ENCODE measurements at regions not wholly inside any gene's neighbourhood (a gene's known extent, or its start where the extent isn't known, plus 50 kb on each side); places are given as distances from the start of the nearest gene placed in this dataset.
A peak's percentile ranks its signal among the peaks of the same experiment; 100 is the strongest.
"Not testable (repeated sequence)": the region's sequence is repeated elsewhere in the genome, so short reads cannot be mapped to it uniquely, and the experiment has no call there.

- DNase-seq (ENCODE audit: low read depth): no peak
Observed at GRCh38 chr1:101483982-101484688, 247.3 kb downstream of the S1PR1 start.

GRCh38 chr1:101484689-101485338, 248.0 kb downstream of the S1PR1 start:
- no peak for DNase-seq (ENCODE audit: low read depth)

DNA sequence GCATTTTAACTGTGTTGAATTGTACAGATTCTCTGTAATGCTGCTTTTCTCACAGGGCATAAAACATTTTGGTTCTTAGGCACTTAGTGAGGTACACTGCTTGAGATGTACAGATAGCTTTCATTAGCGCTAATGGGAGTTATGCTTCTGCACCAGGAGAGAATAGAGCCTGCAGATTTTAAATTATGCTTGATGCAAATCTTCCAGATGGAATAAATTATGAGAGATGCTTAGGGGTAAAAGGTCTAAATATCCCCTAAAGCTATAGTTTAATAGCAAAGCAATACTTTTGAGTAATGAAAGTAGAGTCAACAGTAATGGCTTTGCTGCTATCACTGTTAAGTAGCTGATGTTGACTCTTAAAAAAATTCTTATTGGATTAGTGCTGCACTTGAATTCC, 248.9 kb downstream of the S1PR1 start:
- no peak for DNase-seq (ENCODE audit: low read depth)

GRCh38 chr1:101492144-101492543, 255.3 kb downstream of the S1PR1 start:
- not testable (repeated sequence) for DNase-seq (ENCODE audit: low read depth)

DNA sequence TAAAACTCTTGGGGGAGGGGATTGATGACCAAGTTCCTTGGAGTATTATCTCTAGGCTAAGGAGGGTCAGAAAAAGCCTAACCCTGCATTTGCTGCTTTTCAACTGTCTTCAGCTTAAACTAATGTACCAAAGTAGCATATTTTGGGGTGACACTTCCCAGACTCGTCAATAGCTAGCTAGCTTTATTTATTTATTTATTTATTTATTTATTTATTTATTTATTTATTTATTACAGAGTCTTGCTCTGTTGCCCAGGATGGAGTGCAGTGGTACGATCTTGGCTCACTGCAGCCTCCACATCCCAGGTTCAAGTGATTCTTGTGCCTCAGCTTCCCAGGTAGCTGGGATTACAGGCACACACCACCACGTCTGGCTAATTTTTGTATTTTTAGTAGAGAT, 257.1 kb downstream of the S1PR1 start:
- not testable (repeated sequence) for DNase-seq (ENCODE audit: low read depth)

DNA sequence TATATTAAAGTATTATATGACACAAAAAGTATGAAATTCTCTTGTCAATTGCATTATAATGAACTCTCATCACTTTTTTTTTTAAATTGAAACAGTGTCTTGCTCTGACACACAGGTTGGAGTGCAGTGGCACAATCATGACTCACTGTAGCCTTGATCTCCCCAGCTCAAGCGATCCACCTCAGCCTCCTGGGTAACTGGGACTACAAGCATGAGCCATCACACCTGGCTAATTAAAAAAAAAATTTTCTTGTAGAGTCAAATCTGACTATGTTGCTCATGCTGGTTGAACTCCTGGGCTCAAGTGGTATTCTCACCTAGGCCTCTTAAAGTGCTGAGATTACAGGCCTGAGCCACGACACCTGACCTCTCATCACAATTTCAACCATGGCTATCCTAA, 259.3 kb downstream of the S1PR1 start:
- DNase-seq (ENCODE audit: low read depth): no peak

- no peak for DNase-seq (ENCODE audit: low read depth)
Observed at GRCh38 chr1:101497881-101498559, 261.2 kb downstream of the S1PR1 start.

- DNase-seq (ENCODE audit: low read depth): not testable (repeated sequence)
Observed at GRCh38 chr1:101504106-101504505, 267.3 kb downstream of the S1PR1 start.

DNA sequence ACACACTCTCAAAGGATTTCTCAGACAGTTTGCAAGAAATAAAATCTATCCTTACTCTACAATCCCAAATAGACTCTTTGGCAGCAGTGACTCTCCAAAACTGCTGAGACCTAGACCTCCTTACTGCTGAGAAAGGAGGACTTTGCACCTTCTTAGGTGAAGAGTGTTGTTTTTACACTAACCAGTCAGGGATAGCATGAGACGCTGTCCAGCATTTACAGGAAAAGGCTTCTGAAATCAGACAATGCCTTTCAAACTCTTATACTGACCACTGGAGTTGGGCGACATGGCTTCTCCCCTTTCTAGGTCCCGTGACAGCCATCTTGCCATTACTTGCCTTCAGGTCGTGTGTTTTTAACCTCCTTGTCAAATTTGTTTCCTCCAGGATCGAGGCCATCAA, 268.4 kb downstream of the S1PR1 start:
- DNase-seq (ENCODE audit: low read depth): not testable (repeated sequence)

GRCh38 chr1:101506541-101507164, 269.8 kb downstream of the S1PR1 start:
- DNase-seq (ENCODE audit: low read depth): peak; percentile 1

- DNase-seq (ENCODE audit: low read depth): no peak
Observed at GRCh38 chr1:101507547-101507971, 270.7 kb downstream of the S1PR1 start.

GRCh38 chr1:101508913-101509312, 272.1 kb downstream of the S1PR1 start:
- DNase-seq (ENCODE audit: low read depth): no peak

DNA sequence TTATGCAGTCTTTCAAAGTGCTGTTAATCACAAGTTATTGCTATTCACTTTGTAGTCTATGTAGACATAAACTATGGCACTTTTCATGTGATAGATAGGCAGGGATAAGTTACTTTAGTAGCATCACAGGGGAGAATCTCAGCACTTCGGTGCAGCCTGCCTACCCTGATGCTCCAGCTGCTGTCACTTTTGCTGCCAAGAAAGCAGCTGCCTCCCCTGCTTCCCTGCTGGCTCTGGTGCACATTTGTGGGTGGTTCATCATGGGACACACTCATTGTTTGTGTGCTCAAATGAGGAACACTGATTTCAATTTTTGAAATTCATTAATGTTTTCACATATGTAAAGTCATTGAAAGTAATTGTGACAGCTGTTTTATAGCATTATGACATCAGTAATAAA, 272.6 kb downstream of the S1PR1 start:
- DNase-seq (ENCODE audit: low read depth): no peak

- DNase-seq (ENCODE audit: low read depth): no peak
Observed at GRCh38 chr1:101511202-101511891, 274.5 kb downstream of the S1PR1 start.

GRCh38 chr1:101520302-101520701, 283.5 kb downstream of the S1PR1 start:
- DNase-seq (ENCODE audit: low read depth): no peak

- DNase-seq (ENCODE audit: low read depth): no peak
Observed at GRCh38 chr1:101522486-101522885, 285.7 kb downstream of the S1PR1 start.

- no peak for DNase-seq (ENCODE audit: low read depth)
Observed at GRCh38 chr1:101526813-101527212, 290.0 kb downstream of the S1PR1 start.

GRCh38 chr1:101532377-101532776, 295.6 kb downstream of the S1PR1 start:
- no peak for DNase-seq (ENCODE audit: low read depth)

DNA sequence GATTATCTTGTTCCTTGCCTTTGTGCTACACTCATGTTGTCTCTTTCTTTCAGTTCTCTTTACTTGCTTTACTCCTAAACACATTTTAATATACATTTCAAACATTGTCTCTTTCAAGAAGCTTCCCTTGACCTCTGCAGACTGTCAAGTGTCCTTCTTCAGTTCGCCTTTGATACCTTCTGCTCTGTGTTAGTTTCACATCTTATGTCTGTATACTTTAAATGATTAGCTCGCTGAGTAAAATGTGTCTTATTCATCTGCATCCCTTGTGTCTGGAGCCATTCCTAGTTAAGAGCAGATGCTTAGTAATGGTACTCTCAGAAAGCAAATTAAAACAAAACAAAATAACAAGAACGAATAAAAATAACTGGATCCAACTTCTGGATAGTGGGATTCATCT, 303.3 kb downstream of the S1PR1 start:
- no peak for DNase-seq (ENCODE audit: low read depth)

GRCh38 chr1:101546885-101547284, 310.1 kb downstream of the S1PR1 start:
- DNase-seq (ENCODE audit: low read depth): no peak

DNA sequence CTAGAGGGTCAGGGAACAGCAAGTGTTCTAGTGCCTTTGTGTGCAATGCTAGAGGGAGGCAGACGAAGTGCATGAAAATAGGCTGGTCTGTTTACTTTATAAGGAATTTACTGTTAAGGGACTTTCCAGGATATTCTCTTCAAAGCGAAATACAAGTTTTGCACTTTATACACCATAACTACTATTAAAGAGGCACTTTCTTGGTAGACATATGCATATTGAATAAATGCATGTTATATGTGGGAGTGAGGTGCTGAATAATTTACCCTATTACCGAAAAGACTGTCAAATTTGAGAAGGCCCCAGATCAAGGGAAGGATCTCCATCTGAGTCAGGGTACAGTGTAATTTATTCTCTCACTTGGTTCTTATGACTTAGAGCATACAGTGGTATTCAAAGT, 310.5 kb downstream of the S1PR1 start:
- DNase-seq (ENCODE audit: low read depth): no peak

GRCh38 chr1:101548376-101548775, 311.6 kb downstream of the S1PR1 start:
- no peak for DNase-seq (ENCODE audit: low read depth)
